Suppressor macrophage treated with lipopolysaccharide for 4 hours (primary cell): ENCODE measurements at regions not wholly inside any gene's neighbourhood (a gene's known extent, or its start where the extent isn't known, plus 50 kb on each side); places are given as distances from the start of the nearest gene placed in this dataset.

Source experiments
- DNase-seq: peaks from one replicate; pipeline ENCODE4 v3.0.0-alpha.2; 2020

GRCh38 chr7:46559194-46559832, 638.2 kb upstream of the IGFBP3 start:
- no peak for DNase-seq

GRCh38 chr7:46558482-46559193, 637.6 kb upstream of the IGFBP3 start:
- no peak for DNase-seq

GRCh38 chr7:46557781-46558180, 636.7 kb upstream of the IGFBP3 start:
- no peak for DNase-seq

GRCh38 chr7:46557295-46557711, 636.2 kb upstream of the IGFBP3 start:
- no peak for DNase-seq

DNA sequence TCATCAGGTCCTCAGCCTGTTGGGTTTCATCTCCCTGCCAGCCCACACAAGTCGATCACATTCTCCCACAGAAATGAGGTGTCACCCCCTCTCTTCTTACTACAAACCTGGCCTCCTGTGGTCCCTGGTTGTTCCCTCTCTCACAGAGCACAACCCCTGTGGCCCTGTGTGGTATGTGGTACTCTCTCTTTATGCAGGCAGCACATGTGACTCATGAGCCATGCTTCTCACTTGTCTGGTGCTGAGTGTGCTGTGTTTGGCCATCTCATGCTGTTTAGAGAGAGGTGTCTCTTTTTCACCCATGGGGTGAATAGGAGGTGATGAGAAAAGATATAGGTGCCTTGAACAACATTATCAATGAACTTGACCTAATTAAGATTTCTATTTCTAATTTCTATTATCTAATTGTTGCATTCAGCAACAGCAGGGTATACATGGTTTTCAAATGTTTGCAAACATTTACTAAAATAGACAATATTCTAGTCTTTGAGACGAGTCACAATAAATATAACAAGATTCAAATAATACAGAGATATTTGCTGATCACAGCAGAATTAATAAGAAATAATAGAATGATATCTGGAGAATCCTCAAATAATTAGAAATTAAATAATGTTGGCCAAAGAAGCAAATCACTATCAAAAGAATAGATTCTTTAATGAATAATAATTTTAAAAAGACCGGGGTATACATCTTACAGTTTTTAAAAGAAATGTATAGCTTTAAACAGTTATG, 633.8 kb upstream of the IGFBP3 start:
- DNase-seq, result no peak

DNA sequence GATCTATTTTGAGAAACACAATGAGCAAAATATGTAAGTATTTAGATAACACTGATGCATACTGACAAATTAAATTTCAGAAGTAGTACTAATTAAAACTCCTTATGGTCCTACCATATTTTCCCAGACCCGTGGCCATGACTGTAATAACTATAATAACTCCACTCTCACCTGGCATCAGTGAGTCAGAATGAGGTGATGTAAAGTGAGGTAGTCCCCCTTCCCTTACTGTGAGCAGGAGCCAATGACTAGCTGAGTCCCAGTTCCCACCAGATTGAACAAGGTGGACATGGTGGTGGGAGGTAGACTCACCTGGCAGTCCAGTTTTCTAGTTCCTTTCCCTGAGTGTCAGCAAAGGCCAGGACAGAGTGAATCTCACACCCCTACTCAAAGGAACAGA, 630.5 kb upstream of the IGFBP3 start:
- no peak for DNase-seq

DNA sequence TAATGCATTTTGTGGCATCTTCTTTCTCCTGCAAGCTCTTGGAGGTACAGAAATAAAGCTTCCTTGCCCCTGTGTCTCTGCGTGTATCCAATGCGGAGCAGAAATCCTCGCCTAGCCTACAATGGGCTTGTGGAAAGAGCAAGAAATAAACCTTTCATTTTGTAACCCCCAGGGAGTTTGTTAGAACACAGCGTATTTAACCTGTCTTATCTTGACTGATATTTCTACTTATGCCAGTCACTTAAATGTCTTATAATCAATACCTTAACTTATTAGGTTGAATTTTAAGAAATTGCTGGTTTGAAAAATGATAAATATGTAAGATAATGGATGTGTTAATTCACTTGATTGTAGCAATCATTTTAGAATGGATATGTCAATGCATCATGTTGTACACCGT, 629.8 kb upstream of the IGFBP3 start:
- no peak for DNase-seq

GRCh38 chr7:46549892-46550639, 629.0 kb upstream of the IGFBP3 start:
- no peak for DNase-seq

DNA sequence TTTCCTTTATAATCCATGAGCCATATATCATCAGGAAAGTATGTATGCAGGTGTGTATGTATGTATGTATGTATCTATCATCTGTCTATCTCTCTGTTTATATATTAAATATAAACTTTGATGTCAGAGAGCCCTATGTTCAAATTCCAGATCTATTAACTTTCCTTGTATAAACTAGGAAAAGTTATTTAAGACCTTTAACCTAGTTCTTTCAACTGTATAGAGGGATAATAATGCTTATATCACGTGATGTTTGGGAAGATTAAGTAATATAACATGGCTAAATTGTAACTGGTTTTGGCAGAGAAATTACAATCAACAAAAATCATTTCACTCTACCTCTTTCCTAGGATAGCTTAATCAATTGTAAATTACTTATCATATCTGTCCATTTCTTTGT, 628.3 kb upstream of the IGFBP3 start:
- no peak for DNase-seq

GRCh38 chr7:46547044-46547443, 626.0 kb upstream of the IGFBP3 start:
- no peak for DNase-seq

DNA sequence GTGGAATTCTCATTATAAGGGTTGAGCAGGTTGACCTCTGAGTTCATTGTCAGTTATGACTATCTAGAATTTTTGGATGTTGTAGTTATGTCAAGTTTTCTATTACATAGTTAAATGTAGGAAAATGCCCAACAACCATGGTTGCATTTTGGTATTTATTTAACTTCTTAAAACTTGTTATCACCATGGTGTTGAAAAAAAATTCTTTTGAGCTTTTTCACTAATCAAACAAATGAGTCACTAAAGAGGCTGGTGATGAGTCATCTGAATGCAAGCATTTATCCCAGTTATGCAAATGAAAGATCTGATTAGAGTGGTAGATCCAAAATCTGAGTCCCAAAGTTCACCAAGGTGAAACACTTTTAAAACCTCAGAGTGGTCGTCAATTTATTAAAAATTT, 624.7 kb upstream of the IGFBP3 start:
- no peak for DNase-seq

DNA sequence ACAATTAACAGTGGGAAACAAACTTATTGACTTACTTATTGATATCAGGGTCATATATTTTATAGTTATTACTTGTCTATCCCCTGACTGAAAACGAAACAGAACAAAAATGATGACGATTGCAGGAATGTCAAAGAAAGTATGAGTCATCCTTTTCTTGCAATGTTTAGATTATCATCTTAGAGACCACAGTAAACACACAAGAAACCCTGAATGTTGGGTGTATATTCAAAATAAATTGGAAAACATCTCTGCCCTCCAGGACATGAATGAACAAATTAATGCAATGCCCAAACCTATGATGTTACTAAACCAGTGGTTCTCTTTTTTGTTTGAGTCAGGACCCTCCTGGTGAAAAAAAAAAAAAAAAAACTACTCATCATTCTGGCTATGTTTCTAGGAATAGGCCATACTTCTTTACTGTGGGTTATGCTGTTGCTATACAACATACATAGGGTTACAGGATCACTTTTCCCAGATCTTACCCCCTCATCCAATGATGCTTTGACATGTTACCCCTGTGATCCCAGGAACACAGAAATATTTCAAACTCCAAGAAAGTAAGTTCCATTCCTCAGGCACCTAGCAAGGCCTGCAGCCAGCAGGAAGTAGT, 623.4 kb upstream of the IGFBP3 start:
- DNase-seq, result no peak

DNA sequence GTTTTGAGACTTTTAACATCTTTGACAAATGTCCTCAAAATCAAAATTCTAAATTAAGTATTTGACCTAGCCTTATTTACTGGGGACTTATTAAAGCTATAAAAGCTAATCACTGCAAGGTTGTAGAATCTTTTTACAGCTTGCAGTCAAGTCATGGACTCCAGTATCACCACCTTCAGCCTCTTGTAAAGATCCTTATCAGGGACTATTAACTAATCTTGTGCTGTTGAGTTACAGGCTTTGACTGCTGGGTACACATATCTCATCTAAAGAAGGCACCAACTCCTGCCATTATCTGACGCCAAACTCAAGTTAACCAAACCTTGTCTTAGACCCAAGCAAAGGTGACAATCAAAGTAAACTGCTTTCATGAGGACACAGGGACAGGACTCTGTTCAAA, 621.0 kb upstream of the IGFBP3 start:
- no peak for DNase-seq

DNA sequence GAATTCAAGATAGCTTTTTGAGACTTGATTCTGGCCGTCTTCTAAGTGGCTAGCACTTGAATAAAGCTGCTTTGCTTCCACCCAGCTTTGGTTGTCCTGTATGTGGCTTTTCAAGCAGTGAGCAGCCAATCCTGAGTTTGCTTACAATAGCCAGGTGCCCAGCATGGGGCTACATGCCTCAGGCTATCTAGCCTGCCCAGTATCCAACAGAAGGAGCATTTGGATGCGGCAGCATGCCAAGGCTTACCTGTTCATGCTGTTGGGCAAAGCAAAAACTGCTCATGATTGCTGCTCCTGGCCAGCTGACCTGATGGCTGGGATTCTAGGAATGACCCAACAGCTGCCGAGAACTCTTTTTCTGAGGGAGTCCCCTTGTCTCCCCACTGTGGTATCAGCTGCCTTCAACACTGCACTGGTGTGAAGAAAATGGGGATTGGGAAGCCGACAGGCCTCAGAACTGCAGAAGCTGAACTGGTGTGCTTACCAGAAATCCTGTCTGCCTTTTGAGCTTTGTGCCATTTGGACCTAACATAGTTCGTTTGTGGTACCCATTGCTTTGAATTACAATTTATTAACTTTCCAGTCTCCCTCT, 618.9 kb upstream of the IGFBP3 start:
- no peak for DNase-seq

DNA sequence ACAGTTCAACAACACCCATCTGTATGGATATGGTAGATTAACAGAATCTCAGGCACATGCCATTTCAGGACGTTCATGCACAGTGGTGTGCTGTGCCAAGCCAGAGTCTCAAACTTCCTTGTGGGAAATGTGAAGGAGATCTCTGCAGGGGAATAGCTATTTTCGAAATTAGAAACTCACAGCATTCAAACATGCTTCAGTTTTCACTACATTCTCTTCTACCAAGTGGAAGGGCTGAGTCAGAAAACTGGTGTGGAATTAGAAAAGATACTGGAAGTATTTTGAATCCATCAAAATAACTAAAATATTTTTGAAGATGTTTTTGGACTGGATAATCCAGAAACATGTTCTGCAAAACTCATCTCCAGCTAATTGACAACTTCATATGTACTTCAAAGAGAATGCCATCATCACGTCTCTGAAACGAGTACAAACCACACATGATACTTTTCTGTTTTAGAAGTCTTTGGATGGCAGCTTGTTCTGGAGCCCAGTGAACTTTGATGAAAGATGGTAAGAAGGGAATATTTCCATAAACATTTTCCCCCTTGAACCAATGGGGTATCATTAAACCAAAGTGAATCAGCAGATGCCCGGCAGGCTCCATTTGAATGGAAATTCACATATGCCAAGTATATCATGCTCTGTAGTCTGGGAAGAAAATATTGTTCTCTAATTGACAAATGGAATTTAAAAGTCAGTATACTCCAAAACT, 616.3 kb upstream of the IGFBP3 start:
- DNase-seq, result no peak

GRCh38 chr7:46534664-46535588, 613.9 kb upstream of the IGFBP3 start:
- DNase-seq, result no peak

DNA sequence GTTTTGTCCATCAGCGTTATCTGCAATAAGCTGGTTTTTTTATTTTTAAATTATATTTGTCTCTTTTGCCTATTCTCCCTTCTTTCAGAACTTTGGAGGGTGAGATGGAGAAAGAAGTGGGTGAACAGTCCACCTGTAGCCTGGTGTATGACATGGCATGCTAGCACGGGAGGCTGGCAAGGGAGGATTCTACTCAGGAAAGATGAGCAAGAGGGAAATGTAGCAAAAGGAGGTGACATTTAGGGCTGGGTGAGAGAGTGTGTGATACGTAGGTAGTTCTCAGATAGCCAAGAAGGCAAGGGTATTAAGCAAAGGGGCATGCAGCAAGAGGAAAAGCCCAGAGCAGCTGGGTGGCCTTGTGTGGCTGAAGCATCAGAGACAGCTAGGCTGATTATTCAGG, 612.9 kb upstream of the IGFBP3 start:
- DNase-seq, result no peak

DNA sequence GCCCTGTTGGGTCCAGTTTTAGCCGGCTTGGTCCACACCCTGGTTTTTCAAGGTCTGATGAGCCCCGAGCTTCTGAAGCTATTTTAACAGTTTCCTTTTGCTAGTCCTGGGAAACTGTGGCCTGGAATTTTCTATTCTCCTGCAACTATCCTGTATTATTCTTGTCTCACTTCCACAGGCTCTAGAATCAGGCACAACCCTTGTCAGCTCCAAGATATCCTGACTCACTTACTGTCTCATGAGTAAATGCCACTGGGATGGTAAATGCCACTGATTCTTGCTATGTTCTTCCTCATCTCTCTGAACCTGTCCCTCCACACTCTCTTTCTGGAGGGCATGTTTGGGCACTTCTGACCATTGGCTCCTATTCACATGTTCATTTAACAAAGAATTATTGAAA, 611.5 kb upstream of the IGFBP3 start:
- no peak for DNase-seq

DNA sequence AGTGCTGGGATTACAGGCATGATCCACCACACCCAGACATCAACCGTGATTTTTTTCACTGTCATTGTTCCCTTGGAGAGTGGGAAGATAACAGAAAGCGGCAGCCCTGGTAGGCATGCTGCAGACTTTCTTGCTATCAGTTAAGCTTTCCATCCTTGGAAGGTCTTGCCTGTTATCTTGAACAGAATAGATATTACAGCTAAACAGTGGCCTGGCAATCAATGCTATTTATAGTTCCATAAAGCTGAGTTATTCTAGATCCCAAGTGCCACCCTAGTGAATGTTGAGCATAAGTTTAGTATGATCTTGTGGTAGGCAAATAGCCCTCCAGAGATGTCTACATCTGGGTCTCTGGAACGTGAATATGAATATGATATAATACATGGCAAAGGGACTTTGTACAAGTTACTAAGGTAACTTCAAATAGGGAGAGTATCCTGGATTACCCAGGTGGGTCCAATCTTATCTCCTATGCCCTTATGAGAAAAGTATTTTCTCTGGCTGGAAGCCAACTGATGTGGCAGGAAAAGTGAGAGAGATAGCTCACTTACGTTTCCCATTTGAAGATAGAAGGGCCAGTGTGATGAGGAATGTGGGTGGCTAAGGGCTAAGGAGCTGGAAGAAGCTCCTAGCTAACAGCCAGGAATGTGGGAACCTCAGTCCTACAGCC, 609.1 kb upstream of the IGFBP3 start:
- no peak for DNase-seq

DNA sequence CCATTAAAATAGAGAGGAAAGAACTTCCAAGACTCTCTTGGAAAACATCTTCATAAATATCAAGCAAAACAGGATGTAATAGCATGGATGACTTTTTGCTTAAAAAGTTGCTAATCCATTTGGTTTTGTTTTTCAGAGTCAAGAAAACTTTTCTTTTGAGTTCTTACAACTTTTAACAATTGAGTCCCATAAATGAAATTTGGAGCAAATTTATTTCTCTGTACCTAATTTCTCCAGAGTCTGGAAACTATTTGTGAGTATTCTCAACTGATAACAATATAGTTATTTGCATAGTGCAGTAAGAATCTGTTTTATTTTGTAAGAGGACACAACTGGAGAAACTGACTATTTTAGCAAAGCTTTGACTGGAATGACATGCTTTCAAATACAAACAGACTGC, 606.3 kb upstream of the IGFBP3 start:
- no peak for DNase-seq
